Transverse colon (tissue), 4 donors: ENCODE measurements at regions not wholly inside any gene's neighbourhood (a gene's known extent, or its start where the extent isn't known, plus 50 kb on each side); places are given as distances from the start of the nearest gene placed in this dataset.

Experiments used
- DNase-seq: peaks from one replicate; pipeline ENCODE4 v3.0.0-alpha.2; 2019
- H3K27ac ChIP-seq, 4 donors: fragments of 200-600 bp; sonication (generic); 2 replicates each; pipeline ENCODE4 v1.5.1; 2016 to 2018; ENCODE audit warnings: inconsistent platforms in 4 of 4
- H3K27me3 ChIP-seq: fragments of 200-600 bp; sonication (generic); 2 replicates; pipeline ENCODE4 v1.5.1; 2017; ENCODE audit warnings: inconsistent platforms
- H3K36me3 ChIP-seq, 4 donors: fragments of 200-600 bp; sonication (generic); 2 replicates each; pipeline ENCODE4 v1.5.1; 2017 to 2019; ENCODE audit warnings: inconsistent platforms in 4 of 4
- H3K4me1 ChIP-seq, 4 donors: fragments of 200-600 bp; sonication (generic); 2 replicates each; pipeline ENCODE4 v1.5.1; 2017 to 2020; ENCODE audit warnings: inconsistent platforms in 4 of 4
- H3K4me3 ChIP-seq, 4 donors: fragments of 200-600 bp; sonication (generic); 1 replicate in 1 of 4; 2 replicates in 3 of 4; pipeline versions ENCODE4 v1.5.1 to v1.6.1; 2017 to 2019; ENCODE audit warnings: inconsistent platforms in 4 of 4
- H3K9me3 ChIP-seq, 2 donors: fragments of 200-600 bp; sonication (generic); 2 replicates each; pipeline ENCODE4 v1.5.1; 2017 to 2019; ENCODE audit warnings: inconsistent platforms in 2 of 2
- EP300 ChIP-seq: sonication (generic); formaldehyde crosslinking; IDR thresholded peaks from one replicate; pipeline ENCODE4 v1.6.1; 2017; ENCODE audit warnings: antibody characterized with exemption, low read depth
- POLR2A ChIP-seq: fragments of 450-650 bp; IDR thresholded peaks from one replicate; pipeline ENCODE4 v1.6.1; 2016; ENCODE audit warnings: antibody characterized with exemption, mild to moderate bottlenecking, moderate library complexity
- POLR2AphosphoS5 ChIP-seq, 3 donors: sonication (generic); formaldehyde crosslinking; IDR thresholded peaks; one replicate each; pipeline ENCODE4 v1.6.1; 2016; ENCODE audit warnings: antibody characterized with exemption in 3 of 3
- WGBS, 2 donors: methylation state at CpG; one replicate each; pipeline ENCODE4 v1.1.5; 2018; ENCODE audit warnings: low coverage in 1 of 2; 5-methylcytosine and 5-hydroxymethylcytosine counted together
- in situ Hi-C, 4 donors: fragments of 200-750 bp; cut with MboI; loops; one replicate each; pipeline versions ENCODE4 v1.15.0 to v1.15.1; 2017; ENCODE audit warnings: low sequenced_read_pairs in 3 of 4, low pct_ligation_motif_present in 1 of 4, low pct_unique_long_range_greater_than_20kb in 1 of 4
- intact Hi-C: fragments of 100-400 bp; cut with DNase I; formaldehyde crosslinking; loops from one replicate; pipeline ENCODE4 v1.15.1; 2023; ENCODE audit warnings: low total_unique reads
- TF ChIP-seq, protein P1 (sequence below), 5 experiments: fragments of 200-600 bp in 3 of 5; fragments of 450-650 bp in 2 of 5; sonication (generic) in 3 of 5; IDR thresholded peaks; 1 replicate in 2 of 5; 2 replicates in 3 of 5; pipeline ENCODE4 v1.5.1; 2016 to 2017; ENCODE audit warnings: antibody characterized with exemption in 5 of 5, inconsistent platforms in 3 of 5, mild to moderate bottlenecking in 2 of 5, moderate library complexity in 1 of 5

DNA sequence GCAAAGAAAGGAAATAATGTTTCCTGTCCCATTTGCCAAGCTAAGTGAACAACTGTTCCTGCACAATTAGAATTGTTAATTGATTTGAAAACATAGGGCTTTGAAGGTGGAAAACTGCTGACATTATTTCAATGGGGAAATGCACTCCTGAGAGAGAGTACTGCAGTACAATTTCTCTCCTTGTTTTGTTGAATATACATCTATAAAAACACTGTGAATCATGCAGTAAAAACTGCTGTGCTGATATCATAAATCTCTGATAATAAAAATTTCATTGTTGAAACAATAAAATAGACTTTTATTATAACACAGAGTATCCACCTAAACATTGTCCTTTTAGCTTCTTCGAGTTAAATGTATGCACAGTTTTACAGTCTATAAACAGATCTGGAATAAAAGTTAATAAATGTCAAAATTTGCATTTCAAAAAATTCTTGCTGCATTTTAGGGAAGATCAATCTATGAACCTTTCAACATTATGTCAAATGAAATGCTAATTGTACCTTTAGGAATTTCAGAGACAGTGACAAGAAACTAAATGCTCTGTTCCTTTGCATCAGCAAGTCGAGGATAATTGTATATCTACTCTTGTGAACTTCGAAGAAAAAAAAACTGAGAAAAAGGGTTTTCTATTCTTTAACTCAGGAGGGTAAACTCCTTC lies 328.2 kb upstream of the DACH1 start:
- in situ Hi-C loops: no loop called here
- no peaks in the 10 kb centered on the region for H3K36me3 ChIP-seq
- no peaks in the 10 kb centered on the region for H3K9me3 ChIP-seq
- no peaks in the 10 kb centered on the region for H3K27me3 ChIP-seq
- no peak for DNase-seq
- 25 to 39% methylated on average over 3 of the region's 3 CpGs for WGBS, 2 donors
- H3K27ac ChIP-seq: peak overlapping the region; percentile 45 to 85 (median 80)
- H3K4me3 ChIP-seq: peak overlapping the region in 2 of 4 donors; percentile 4
- TF ChIP-seq EP300 (no peak), POLR2AphosphoS5 (IDR thresholded peaks at IDR 0.05) (no peak), POLR2A (no peak)
- TF ChIP-seq, protein P1, sequence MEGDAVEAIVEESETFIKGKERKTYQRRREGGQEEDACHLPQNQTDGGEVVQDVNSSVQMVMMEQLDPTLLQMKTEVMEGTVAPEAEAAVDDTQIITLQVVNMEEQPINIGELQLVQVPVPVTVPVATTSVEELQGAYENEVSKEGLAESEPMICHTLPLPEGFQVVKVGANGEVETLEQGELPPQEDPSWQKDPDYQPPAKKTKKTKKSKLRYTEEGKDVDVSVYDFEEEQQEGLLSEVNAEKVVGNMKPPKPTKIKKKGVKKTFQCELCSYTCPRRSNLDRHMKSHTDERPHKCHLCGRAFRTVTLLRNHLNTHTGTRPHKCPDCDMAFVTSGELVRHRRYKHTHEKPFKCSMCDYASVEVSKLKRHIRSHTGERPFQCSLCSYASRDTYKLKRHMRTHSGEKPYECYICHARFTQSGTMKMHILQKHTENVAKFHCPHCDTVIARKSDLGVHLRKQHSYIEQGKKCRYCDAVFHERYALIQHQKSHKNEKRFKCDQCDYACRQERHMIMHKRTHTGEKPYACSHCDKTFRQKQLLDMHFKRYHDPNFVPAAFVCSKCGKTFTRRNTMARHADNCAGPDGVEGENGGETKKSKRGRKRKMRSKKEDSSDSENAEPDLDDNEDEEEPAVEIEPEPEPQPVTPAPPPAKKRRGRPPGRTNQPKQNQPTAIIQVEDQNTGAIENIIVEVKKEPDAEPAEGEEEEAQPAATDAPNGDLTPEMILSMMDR (IDR thresholded peaks at IDR 0.05): no peak
- H3K4me1 ChIP-seq: peaks cover 0 to 24% (median 11%) of the 10 kb centered on the region in 4 donors
- intact Hi-C loops: no loop called here

DNA sequence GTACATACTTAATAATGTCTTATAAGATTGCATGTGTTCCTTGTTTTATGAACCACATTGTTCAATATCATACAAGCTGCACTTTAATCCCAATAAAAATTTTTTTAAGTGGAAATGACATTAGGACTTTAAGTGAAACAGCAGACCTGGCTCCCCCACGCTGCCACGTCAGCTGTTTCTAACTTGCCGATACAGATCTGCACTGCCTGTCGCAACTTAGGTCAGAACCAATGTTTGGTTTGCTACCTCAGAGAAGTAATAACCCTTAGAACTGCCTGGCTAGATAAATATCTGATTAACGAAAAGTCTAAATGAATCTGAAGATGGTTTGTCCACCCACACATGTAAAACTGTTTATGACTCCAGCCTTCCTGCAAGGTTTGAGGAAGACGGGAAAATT lies 327.5 kb upstream of the DACH1 start:
- in situ Hi-C loops: no loop called here
- Histone ChIP-seq H3K36me3 (no peaks in the 10 kb centered on the region), H3K4me3 (peak overlapping the region in 2 of 4 donors; percentile 4), H3K27me3 (no peaks in the 10 kb centered on the region), H3K27ac (peak overlapping the region; percentile 45 to 85 (median 80)), H3K4me1 (peaks cover 0 to 24% (median 11%) of the 10 kb centered on the region in 4 donors), H3K9me3 (no peaks in the 10 kb centered on the region)
- intact Hi-C loops: no loop called here
- DNase-seq: peak; percentile 74
- 35 to 46% methylated on average over 3 to 6 of the region's 6 CpGs for WGBS, 2 donors
- TF ChIP-seq POLR2AphosphoS5 (IDR thresholded peaks at IDR 0.05): no peak

- WGBS, 2 donors: 19 to 32% methylated on average over 3 to 7 of the region's 7 CpGs
- DNase-seq: peak; percentile 38
- Histone ChIP-seq H3K27me3 (no peaks in the 10 kb centered on the region), H3K27ac (peak overlapping the region in 1 of 4 donors; percentile 13), H3K9me3 (no peaks in the 10 kb centered on the region), H3K4me3 (no peak overlapping the region), H3K4me1 (peaks cover 0 to 12% (median 2%) of the 10 kb centered on the region in 4 donors), H3K36me3 (no peaks in the 10 kb centered on the region)
- in situ Hi-C loops: no loop called here
- TF ChIP-seq POLR2A (no peak), POLR2AphosphoS5 (IDR thresholded peaks at IDR 0.05) (peak in 1 of 3 donors; percentile 36)
- intact Hi-C loops: no loop called here
Measured at GRCh38 chr13:72186730-72187422, 319.9 kb upstream of the DACH1 start.

DNA sequence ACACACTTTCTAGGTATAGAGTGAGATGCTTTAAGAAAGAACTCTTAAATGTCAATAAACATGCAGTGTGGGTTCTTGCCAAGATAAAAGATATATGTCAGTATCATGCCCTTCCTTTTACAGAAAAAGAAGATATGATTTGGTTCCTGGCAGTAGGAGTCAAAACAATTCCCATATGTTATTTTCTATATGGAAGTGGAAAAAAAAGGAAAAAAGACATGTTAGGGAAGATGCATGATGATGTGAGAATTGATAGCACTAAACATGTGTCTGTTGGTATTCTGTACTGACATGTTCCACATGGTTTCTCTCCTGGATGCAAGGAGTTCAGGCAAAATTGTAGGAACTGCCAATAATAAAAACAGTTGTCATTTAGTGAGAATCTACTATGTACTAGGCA lies 318.8 kb upstream of the DACH1 start:
- intact Hi-C loops: no loop called here
- TF ChIP-seq POLR2A (no peak), POLR2AphosphoS5 (IDR thresholded peaks at IDR 0.05) (no peak), EP300 (no peak)
- TF ChIP-seq, protein P1 (IDR thresholded peaks at IDR 0.05): no peak

GRCh38 chr13:72181661-72182060 lies 314.7 kb upstream of the DACH1 start:
- intact Hi-C loops: no loop called here
- Histone ChIP-seq H3K4me1 (peaks cover 0 to 6% (median under 1%) of the 10 kb centered on the region in 4 donors), H3K4me3 (no peak overlapping the region), H3K9me3 (no peaks in the 10 kb centered on the region), H3K27ac (no peak overlapping the region), H3K36me3 (no peaks in the 10 kb centered on the region), H3K27me3 (no peaks in the 10 kb centered on the region)
- no peak for DNase-seq
- WGBS, 2 donors: 71 to 75% methylated on average over 2 of the region's 2 CpGs
- TF ChIP-seq, protein P1 (IDR thresholded peaks at IDR 0.05): no peak
- TF ChIP-seq EP300 (no peak), POLR2AphosphoS5 (IDR thresholded peaks at IDR 0.05) (no peak), POLR2A (no peak)
- in situ Hi-C loops: no loop called here

More for the DNA sequence above, 318.8 kb upstream of the DACH1 start:
- DNase-seq: no peak
- in situ Hi-C loops: no loop called here
- Histone ChIP-seq H3K4me3 (no peak overlapping the region), H3K27me3 (no peaks in the 10 kb centered on the region), H3K9me3 (no peaks in the 10 kb centered on the region), H3K27ac (no peak overlapping the region), H3K36me3 (no peaks in the 10 kb centered on the region), H3K4me1 (peaks cover 0 to 12% (median 2%) of the 10 kb centered on the region in 4 donors)
